Heart left ventricle (tissue), 13 donors: ENCODE measurements at regions not wholly inside any gene's neighbourhood (a gene's known extent, or its start where the extent isn't known, plus 50 kb on each side); places are given as distances from the start of the nearest gene placed in this dataset.

Experiments
- POLR2A ChIP-seq, 2 donors: fragments of 450-650 bp; IDR thresholded peaks; one replicate each; pipeline ENCODE4 v1.6.1; 2017; ENCODE audit warnings: antibody characterized with exemption in 2 of 2, mild to moderate bottlenecking in 2 of 2, moderate library complexity in 2 of 2
- TF ChIP-seq, protein P1 (sequence below), 12 donors: fragments of 200-600 bp; sonication (generic) in 4 of 12; IDR thresholded peaks; one replicate each; pipeline versions ENCODE4 v1.5.0 to v1.8.0; 2018 to 2022; ENCODE audit warnings: antibody characterized with exemption in 12 of 12, mild to moderate bottlenecking in 5 of 12
- donor health status: ischemic (EF 13 %, LVEDD 7.1; RV severe dilation, severe dysfunction).
- donor health status: DM: no; HTN: yes; CAD: no.
- donor health status: DM: no; HTN: no; CAD: no.
- donor health status: ischemic (EF 25% LVEDD 6.9; RV normal size, moderate dysfunction).
- donor health status: ischemic (EF 25% LVEDD 5.7; RV mildly dilated, moderate dysfunction).
- donor health status: ischemic (EF 35%, LVEDD 5.7; RV mildly dilated, moderate dysfunction).
- donor health status: nonischemic (EF 11% LVEDD 7.7; RV severe dilation, severe dysfunction).
- donor health status: DM: yes; HTN: yes; CAD: no.
- donor health status: PGD.
- donor health status: ischemic (EF 29% LVEDD 5.4; RV normal size, mild dysfunction).
- donor health status: nonischemic (EF 23%, LVEDD 6.1; RV moderate dilation, normal function).

DNA sequence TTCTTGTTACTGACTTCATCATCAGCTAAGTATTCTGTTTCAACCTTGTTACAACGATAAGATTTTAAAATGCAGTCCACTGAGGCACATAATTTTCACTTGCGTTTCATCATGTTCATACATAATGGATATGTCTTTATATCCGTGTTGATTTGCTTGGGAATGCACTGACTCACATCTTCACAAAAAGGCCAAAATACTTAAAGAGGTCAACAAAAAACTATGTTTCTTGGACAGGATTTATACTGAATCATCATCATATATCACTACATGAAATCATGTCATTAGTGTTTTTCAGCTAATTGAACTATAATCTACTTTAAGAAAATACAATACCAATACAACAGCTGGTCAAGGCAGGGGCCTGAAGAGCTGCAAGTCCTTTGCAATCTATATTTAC is 324.5 kb upstream of the KLF6 start:
- TF ChIP-seq, protein P1, sequence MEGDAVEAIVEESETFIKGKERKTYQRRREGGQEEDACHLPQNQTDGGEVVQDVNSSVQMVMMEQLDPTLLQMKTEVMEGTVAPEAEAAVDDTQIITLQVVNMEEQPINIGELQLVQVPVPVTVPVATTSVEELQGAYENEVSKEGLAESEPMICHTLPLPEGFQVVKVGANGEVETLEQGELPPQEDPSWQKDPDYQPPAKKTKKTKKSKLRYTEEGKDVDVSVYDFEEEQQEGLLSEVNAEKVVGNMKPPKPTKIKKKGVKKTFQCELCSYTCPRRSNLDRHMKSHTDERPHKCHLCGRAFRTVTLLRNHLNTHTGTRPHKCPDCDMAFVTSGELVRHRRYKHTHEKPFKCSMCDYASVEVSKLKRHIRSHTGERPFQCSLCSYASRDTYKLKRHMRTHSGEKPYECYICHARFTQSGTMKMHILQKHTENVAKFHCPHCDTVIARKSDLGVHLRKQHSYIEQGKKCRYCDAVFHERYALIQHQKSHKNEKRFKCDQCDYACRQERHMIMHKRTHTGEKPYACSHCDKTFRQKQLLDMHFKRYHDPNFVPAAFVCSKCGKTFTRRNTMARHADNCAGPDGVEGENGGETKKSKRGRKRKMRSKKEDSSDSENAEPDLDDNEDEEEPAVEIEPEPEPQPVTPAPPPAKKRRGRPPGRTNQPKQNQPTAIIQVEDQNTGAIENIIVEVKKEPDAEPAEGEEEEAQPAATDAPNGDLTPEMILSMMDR (IDR thresholded peaks at IDR 0.05) = no peak
- no peak for TF ChIP-seq POLR2A (IDR thresholded peaks at IDR 0.05)
